ENCODE measurements at regions not wholly inside any gene's neighbourhood (a gene's known extent, or its start where the extent isn't known, plus 50 kb on each side); places are given as distances from the start of the nearest gene placed in this dataset.

- Histone ChIP-seq H3K27ac (ENCODE audit: low read length) (no peak overlapping the region), H3K4me3 (ENCODE audit: low read depth in 2 of 2, low read length in 2 of 2) (no peak overlapping the region), H3K36me3 (ENCODE audit: control insufficient read depth, insufficient read depth, low read length) (no peaks in the 10 kb centered on the region), H3K4me1 (ENCODE audit: control insufficient read depth, insufficient read depth, low read length) (no peaks in the 10 kb centered on the region), H3K9me3 (ENCODE audit: control insufficient read depth, insufficient read depth, low read depth, low read length) (no peaks in the 10 kb centered on the region), H3K27me3 (ENCODE audit: control insufficient read depth, insufficient read depth, low read length) (peaks cover 2% of the 10 kb centered on the region; the same call in 1 of the 2 replicates)
- no TSS peak for BruUV-seq (replicated peaks)
- intact Hi-C loops (cut with micrococcal nuclease; ENCODE audit: unreplicated experiment): no loop called here
- DNase-seq (ENCODE audit: low read depth, low spot score) (no peak), ATAC-seq (no peak)
- ChIA-PET POLR2A (no interaction called here), CTCF (no interaction called here)
- in situ Hi-C loops (cut with HindIII; ENCODE audit: low pct_unique_long_range_greater_than_20kb, low sequenced_read_pairs): no loop called here
- TF ChIP-seq CTCF (IDR thresholded peaks at IDR 0.05) (no peak), TCF7L2 (IDR thresholded peaks at IDR 0.05; ENCODE audit: low read depth, low read length) (no peak), SIN3A (IDR thresholded peaks at IDR 0.05; ENCODE audit: borderline replicate concordance, insufficient read depth, low read depth, low read length) (no peak), REST (IDR thresholded peaks at IDR 0.05; ENCODE audit: insufficient read depth in 1 of 2, low read depth in 2 of 2, low read length in 1 of 2) (no peak), POLR2AphosphoS5 (IDR thresholded peaks at IDR 0.05; ENCODE audit: low read depth, low read length) (no peak)
Observed at GRCh38 chr2:177029901-177030300, 182.7 kb upstream of the HNRNPA3 start.

DNA sequence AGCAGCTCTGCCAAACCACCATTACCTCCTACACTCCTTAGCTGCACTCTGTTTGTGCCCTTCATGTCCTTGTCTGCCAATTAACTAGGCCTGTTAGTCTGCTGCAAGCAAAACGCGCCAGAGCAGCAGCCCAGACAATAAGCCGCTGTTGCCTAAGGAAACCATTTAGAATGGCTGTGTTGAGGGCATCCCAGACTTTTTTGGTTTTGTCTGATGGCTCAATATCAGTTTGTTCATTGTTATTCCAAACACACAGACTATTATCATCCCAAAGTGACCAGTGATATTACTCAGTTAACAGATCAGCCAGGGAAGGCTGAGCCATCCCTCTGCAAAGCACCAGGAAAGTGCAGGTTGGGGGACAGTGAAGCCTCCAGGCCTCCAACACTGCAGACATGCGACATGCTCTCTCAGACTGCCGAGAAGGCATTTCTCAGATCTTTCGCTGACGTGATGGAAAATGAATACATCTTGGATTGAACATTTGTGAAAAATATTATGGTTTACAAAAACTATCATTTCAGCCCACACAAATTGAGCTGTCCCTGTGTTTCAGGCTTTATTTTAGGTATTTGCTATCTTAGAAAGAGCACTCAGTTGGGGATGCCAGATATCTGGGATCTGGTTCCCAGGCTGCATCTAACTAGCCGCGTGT, 182.0 kb upstream of the HNRNPA3 start:
- peaks cover 2% of the 10 kb centered on the region; the same call in 1 of the 2 replicates for H3K27me3 ChIP-seq (ENCODE audit: control insufficient read depth, insufficient read depth, low read length)
- intact Hi-C loops (cut with micrococcal nuclease; ENCODE audit: unreplicated experiment): no loop called here
- no peak overlapping the region for H3K4me3 ChIP-seq (ENCODE audit: low read depth in 2 of 2, low read length in 2 of 2)
- no peak for DNase-seq (ENCODE audit: low read depth, low spot score)
- no peak overlapping the region for H3K27ac ChIP-seq (ENCODE audit: low read length)
- CTCF ChIA-PET: no interaction called here
- H3K36me3 ChIP-seq (ENCODE audit: control insufficient read depth, insufficient read depth, low read length): no peaks in the 10 kb centered on the region
- in situ Hi-C loops (cut with HindIII; ENCODE audit: low pct_unique_long_range_greater_than_20kb, low sequenced_read_pairs): no loop called here
- POLR2A ChIA-PET: no interaction called here
- H3K9me3 ChIP-seq (ENCODE audit: control insufficient read depth, insufficient read depth, low read depth, low read length): no peaks in the 10 kb centered on the region
- no peak for ATAC-seq
- BruUV-seq (replicated peaks): no TSS peak
- TF ChIP-seq CTCF (IDR thresholded peaks at IDR 0.05): no peak
- TF ChIP-seq TCF7L2 (IDR thresholded peaks at IDR 0.05; ENCODE audit: low read depth, low read length): no peak
- no peak for TF ChIP-seq REST (IDR thresholded peaks at IDR 0.05; ENCODE audit: insufficient read depth in 1 of 2, low read depth in 2 of 2, low read length in 1 of 2)
- no peak for TF ChIP-seq POLR2AphosphoS5 (IDR thresholded peaks at IDR 0.05; ENCODE audit: low read depth, low read length)
- no peak for TF ChIP-seq SIN3A (IDR thresholded peaks at IDR 0.05; ENCODE audit: borderline replicate concordance, insufficient read depth, low read depth, low read length)
- no peaks in the 10 kb centered on the region for H3K4me1 ChIP-seq (ENCODE audit: control insufficient read depth, insufficient read depth, low read length)
